B cell (primary cell): ENCODE measurements at regions not wholly inside any gene's neighbourhood (a gene's known extent, or its start where the extent isn't known, plus 50 kb on each side); places are given as distances from the start of the nearest gene placed in this dataset.

ENCODE experiments used
- EZH2 ChIP-seq: IDR thresholded peaks from 2 replicates; pipeline ENCODE4 v1.6.1; 2012; ENCODE audit warnings: borderline replicate concordance, low read depth, mild to moderate bottlenecking, moderate library complexity, low read length; ENCODE audit not compliant: insufficient read depth, poor library complexity, severe bottlenecking
- TF ChIP-seq, protein P1 (sequence below): fragments of 200-600 bp; IDR thresholded peaks from one replicate; pipeline ENCODE4 v1.8.0; 2022; ENCODE audit warnings: antibody characterized with exemption, mild to moderate bottlenecking

DNA sequence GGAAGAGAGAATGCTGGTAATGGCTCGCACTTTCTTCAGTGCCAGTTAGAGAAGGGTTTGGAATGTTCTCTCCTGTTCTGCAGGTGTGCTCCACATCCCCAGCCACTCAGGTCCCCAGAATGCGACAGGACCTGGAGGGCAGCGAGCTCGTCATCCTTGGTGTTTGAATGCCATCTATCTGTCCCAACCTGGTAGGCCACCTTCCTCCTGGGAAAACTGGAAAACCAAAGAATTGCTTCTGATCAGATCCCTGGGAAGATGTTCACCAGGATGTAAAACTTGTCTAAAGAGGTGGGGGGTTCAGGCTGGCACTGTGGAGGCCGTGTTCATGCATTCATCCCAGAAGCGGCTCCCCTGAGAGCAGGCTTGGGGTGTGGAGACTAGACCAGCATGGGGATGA is 379.5 kb downstream of the GLRX3 start:
- TF ChIP-seq, protein P1, sequence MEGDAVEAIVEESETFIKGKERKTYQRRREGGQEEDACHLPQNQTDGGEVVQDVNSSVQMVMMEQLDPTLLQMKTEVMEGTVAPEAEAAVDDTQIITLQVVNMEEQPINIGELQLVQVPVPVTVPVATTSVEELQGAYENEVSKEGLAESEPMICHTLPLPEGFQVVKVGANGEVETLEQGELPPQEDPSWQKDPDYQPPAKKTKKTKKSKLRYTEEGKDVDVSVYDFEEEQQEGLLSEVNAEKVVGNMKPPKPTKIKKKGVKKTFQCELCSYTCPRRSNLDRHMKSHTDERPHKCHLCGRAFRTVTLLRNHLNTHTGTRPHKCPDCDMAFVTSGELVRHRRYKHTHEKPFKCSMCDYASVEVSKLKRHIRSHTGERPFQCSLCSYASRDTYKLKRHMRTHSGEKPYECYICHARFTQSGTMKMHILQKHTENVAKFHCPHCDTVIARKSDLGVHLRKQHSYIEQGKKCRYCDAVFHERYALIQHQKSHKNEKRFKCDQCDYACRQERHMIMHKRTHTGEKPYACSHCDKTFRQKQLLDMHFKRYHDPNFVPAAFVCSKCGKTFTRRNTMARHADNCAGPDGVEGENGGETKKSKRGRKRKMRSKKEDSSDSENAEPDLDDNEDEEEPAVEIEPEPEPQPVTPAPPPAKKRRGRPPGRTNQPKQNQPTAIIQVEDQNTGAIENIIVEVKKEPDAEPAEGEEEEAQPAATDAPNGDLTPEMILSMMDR: no peak
- no peak for TF ChIP-seq EZH2
